ENCODE measurements at regions not wholly inside any gene's neighbourhood (a gene's known extent, or its start where the extent isn't known, plus 50 kb on each side); places are given as distances from the start of the nearest gene placed in this dataset.

GRCh38 chr3:27813255-27813654 lies 91.1 kb upstream of the EOMES start:
- TF ChIP-seq, protein P1, sequence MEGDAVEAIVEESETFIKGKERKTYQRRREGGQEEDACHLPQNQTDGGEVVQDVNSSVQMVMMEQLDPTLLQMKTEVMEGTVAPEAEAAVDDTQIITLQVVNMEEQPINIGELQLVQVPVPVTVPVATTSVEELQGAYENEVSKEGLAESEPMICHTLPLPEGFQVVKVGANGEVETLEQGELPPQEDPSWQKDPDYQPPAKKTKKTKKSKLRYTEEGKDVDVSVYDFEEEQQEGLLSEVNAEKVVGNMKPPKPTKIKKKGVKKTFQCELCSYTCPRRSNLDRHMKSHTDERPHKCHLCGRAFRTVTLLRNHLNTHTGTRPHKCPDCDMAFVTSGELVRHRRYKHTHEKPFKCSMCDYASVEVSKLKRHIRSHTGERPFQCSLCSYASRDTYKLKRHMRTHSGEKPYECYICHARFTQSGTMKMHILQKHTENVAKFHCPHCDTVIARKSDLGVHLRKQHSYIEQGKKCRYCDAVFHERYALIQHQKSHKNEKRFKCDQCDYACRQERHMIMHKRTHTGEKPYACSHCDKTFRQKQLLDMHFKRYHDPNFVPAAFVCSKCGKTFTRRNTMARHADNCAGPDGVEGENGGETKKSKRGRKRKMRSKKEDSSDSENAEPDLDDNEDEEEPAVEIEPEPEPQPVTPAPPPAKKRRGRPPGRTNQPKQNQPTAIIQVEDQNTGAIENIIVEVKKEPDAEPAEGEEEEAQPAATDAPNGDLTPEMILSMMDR (conservative IDR thresholded peaks at IDR 0.05; ENCODE audit: low read depth, low read length), result no peak
- TF ChIP-seq EZH2 (IDR thresholded peaks at IDR 0.05; ENCODE audit: borderline replicate concordance, low read depth, low read length, poor library complexity, severe bottlenecking), result no peak
